ENCODE measurements at regions not wholly inside any gene's neighbourhood (a gene's known extent, or its start where the extent isn't known, plus 50 kb on each side); places are given as distances from the start of the nearest gene placed in this dataset.
A peak's percentile ranks its signal among the peaks of the same experiment; 100 is the strongest.

DNA sequence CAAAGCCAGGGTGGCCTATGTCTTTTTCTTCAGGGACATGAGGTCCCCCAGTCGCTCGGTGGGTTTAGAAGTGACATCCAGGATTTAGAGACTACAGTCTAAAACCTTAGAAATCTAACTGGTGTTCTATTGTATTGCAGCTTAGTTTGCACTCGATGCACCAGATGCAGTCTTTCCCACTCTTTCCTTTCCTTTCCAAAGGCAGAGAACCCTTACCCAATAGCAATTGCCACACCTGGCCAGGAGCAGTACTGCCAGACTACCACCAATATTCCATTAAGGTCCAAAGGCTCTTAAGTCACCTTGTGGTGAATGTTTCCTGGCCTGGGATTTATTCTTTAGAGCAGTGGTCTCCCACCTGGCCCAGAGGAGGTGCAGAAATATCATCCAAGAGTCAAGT is 1068.8 kb downstream of the FAM133A start:
- intact Hi-C loops (cut with micrococcal nuclease) = no loop called here
- Histone ChIP-seq H3K9me3 (replicated peaks) (no peaks in the 10 kb centered on the region), H3K4me3 (no peak overlapping the region), H3K4me1 (no peaks in the 10 kb centered on the region), H3K36me3 (no peaks in the 10 kb centered on the region), H3K27ac (replicated peaks) (no peak overlapping the region), H3K27me3 (ENCODE audit: low read depth) (no peaks in the 10 kb centered on the region)
- TF ChIP-seq, protein P1, sequence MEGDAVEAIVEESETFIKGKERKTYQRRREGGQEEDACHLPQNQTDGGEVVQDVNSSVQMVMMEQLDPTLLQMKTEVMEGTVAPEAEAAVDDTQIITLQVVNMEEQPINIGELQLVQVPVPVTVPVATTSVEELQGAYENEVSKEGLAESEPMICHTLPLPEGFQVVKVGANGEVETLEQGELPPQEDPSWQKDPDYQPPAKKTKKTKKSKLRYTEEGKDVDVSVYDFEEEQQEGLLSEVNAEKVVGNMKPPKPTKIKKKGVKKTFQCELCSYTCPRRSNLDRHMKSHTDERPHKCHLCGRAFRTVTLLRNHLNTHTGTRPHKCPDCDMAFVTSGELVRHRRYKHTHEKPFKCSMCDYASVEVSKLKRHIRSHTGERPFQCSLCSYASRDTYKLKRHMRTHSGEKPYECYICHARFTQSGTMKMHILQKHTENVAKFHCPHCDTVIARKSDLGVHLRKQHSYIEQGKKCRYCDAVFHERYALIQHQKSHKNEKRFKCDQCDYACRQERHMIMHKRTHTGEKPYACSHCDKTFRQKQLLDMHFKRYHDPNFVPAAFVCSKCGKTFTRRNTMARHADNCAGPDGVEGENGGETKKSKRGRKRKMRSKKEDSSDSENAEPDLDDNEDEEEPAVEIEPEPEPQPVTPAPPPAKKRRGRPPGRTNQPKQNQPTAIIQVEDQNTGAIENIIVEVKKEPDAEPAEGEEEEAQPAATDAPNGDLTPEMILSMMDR (IDR thresholded peaks at IDR 0.05; ENCODE audit: borderline replicate concordance) = no peak
- DNase-seq = no peak

DNA sequence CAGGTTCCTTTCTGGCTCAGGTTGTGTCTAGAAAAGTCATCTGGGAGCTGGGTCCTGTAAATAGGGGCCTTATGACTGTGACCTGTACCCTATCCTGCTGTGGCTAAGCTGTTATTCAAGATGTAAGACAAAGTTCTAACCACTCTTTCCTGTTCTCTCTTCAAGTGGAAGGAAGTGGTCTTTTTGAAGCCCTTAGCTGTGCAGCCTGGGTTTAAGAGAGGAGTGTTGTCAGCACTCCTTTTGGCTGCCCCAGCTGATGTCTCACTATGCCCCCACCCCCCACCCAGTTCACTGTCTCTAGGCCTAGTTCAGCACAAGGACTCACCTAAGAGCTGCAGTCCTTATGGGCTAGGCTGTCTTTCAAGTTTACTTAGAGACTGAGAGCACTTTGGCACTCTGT is 1069.5 kb downstream of the FAM133A start:
- intact Hi-C loops (cut with micrococcal nuclease) = no loop called here
- TF ChIP-seq, protein P1 (IDR thresholded peaks at IDR 0.05; ENCODE audit: borderline replicate concordance) = no peak
- no peak overlapping the region for H3K27ac ChIP-seq (replicated peaks)

DNA sequence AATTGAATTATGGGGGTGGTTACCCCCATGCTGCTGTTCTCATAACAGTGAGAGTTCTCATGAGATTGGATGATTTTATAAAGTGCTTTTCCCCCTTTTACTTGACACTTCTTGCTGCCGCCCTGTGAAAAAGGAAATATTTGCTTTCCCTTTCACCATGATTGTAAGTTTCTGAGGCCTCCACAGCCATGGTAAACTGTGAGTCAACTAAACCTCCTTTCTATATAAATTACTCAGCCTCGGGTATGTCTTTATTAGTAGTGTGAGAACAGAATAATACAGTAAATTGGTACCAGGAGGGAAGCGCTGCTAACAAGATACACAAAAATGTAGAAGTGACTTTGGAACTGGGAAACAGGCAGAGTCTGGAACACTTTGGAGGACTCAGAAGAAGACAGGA is 1070.8 kb downstream of the FAM133A start:
- no peak overlapping the region for H3K4me3 ChIP-seq
- intact Hi-C loops (cut with micrococcal nuclease) = no loop called here
- H3K27me3 ChIP-seq (ENCODE audit: low read depth) = no peaks in the 10 kb centered on the region
- no peak overlapping the region for H3K27ac ChIP-seq (replicated peaks)
- no peaks in the 10 kb centered on the region for H3K9me3 ChIP-seq (replicated peaks)
- no peaks in the 10 kb centered on the region for H3K4me1 ChIP-seq
- no peak for DNase-seq
- no peaks in the 10 kb centered on the region for H3K36me3 ChIP-seq
- TF ChIP-seq, protein P1 (IDR thresholded peaks at IDR 0.05; ENCODE audit: borderline replicate concordance) = no peak

More for the DNA sequence above, 1069.5 kb downstream of the FAM133A start:
- DNase-seq = no peak
- Histone ChIP-seq H3K36me3 (no peaks in the 10 kb centered on the region), H3K4me3 (no peak overlapping the region), H3K9me3 (replicated peaks) (no peaks in the 10 kb centered on the region), H3K4me1 (no peaks in the 10 kb centered on the region), H3K27me3 (ENCODE audit: low read depth) (no peaks in the 10 kb centered on the region)

DNA sequence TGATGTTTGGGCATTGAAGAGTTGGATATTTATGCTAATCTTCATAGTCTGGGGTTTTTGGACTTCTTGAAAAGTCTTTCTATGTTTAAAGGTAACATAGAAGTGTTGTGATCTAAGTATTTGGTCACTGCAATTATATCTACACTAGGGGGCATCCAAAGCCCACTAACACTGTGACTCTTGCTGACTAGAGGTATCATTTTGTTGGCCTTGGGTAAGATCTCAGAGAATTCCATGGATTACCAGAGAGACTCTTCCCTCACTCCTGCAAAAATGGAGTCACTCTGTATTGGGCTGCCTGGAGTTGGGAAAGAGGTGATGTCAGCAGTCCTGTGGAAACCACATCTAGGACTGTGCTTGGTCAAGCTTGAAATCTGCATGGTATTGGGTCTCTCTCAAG is 1077.6 kb downstream of the FAM133A start:
- no peak for DNase-seq
- Histone ChIP-seq H3K4me1 (no peaks in the 10 kb centered on the region), H3K9me3 (replicated peaks) (no peaks in the 10 kb centered on the region), H3K27ac (replicated peaks) (no peak overlapping the region), H3K4me3 (no peak overlapping the region), H3K27me3 (ENCODE audit: low read depth) (no peaks in the 10 kb centered on the region), H3K36me3 (no peaks in the 10 kb centered on the region)
- intact Hi-C loops (cut with micrococcal nuclease) = no loop called here
- TF ChIP-seq, protein P1 (IDR thresholded peaks at IDR 0.05; ENCODE audit: borderline replicate concordance) = peak; percentile 17

DNA sequence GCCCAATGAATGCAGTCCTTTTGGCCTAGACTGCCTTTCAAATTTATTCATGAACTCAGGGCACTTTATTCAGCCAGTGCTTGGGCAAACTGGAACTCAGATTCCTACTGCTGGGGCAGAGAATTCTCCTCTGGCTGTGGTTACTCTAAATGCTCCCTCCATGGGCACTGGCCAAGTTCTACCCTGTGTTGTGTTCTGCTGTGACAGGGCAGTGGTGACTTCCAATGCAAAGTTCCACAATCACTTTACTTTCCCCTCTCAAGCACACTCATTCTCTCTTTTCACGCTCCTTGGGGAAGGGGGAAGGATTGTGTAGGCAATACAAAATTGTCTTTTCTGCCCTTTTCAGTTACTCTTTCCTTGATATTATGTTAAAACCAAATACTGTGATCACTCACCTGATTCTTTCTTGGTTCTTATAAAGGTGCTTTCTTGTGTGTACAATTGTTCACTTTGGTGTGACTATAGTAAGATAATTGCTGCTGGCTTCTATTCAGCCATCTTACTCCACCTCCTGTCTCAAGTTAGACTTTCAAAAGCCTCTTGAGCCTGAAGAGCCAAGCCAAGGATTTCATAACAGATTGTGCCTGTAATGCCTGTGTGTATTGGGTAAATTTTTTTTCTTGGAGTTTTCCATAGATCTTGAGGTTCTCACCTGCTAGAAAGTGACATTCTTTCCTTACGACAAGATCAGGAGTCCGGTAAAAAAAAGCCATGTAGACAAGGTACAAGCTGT is 1078.6 kb downstream of the FAM133A start:
- Histone ChIP-seq H3K27me3 (ENCODE audit: low read depth) (no peaks in the 10 kb centered on the region), H3K36me3 (no peaks in the 10 kb centered on the region), H3K4me1 (no peaks in the 10 kb centered on the region), H3K27ac (replicated peaks) (no peak overlapping the region), H3K4me3 (no peak overlapping the region), H3K9me3 (replicated peaks) (no peaks in the 10 kb centered on the region)
- TF ChIP-seq, protein P1 (IDR thresholded peaks at IDR 0.05; ENCODE audit: borderline replicate concordance) = no peak
- intact Hi-C loops (cut with micrococcal nuclease) = no loop called here
- DNase-seq = no peak

Data from left ventricle myocardium inferior (tissue), 1 donor.